Kidney epithelial cell (primary cell): ENCODE measurements at regions not wholly inside any gene's neighbourhood (a gene's known extent, or its start where the extent isn't known, plus 50 kb on each side); places are given as distances from the start of the nearest gene placed in this dataset.

Experiments used
- DNase-seq: peaks from one replicate; pipeline ENCODE4 v3.0.0-alpha.2; 2010; ENCODE audit warnings: low read depth
- H3K27me3 ChIP-seq: 2 replicates; pipeline ENCODE4 v1.6.0; 2011; ENCODE audit warnings: low read length; ENCODE audit not compliant: control insufficient read depth, insufficient read depth
- H3K36me3 ChIP-seq: 2 replicates; pipeline ENCODE4 v1.5.1; 2011; ENCODE audit warnings: low read length; ENCODE audit not compliant: control insufficient read depth, insufficient read depth
- H3K4me3 ChIP-seq: 2 replicates; pipeline ENCODE4 v1.5.1; 2011; ENCODE audit warnings: low read depth, mild to moderate bottlenecking, control low read depth, low read length
- CTCF ChIP-seq: IDR thresholded peaks from 2 replicates; pipeline ENCODE4 v1.5.1; 2011; ENCODE audit warnings: mild to moderate bottlenecking, moderate library complexity, low read length, control low read depth, inconsistent platforms; ENCODE audit not compliant: insufficient read depth, poor library complexity, severe bottlenecking

- TF ChIP-seq CTCF: no peak
- Histone ChIP-seq H3K27me3 (no peaks in the 10 kb centered on the region), H3K36me3 (no peaks in the 10 kb centered on the region), H3K4me3 (no peak overlapping the region)
- DNase-seq: no peak
Observed at GRCh38 chr1:229947968-229948367, 119.1 kb upstream of the GALNT2 start.

DNA sequence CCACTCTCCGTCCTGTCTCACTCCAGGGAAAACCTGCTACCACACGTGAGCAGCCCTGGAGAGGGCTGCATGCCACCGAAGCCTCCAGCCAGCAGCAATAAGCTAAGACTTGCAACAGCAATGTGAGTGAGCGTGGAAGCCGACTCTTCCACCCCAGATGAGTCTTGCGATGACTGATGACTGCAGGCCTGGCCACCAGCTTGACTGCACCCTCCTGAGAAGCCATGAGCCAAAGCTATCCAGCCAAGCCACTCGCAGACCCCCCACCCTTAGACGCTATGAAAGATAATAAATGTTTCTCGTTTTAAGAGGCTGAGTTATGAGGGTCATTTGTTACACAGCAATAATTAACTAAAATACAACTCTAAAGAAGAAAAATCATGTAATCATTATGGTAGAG, 118.6 kb upstream of the GALNT2 start:
- H3K36me3 ChIP-seq: no peaks in the 10 kb centered on the region
- DNase-seq: no peak
- TF ChIP-seq CTCF: no peak

DNA sequence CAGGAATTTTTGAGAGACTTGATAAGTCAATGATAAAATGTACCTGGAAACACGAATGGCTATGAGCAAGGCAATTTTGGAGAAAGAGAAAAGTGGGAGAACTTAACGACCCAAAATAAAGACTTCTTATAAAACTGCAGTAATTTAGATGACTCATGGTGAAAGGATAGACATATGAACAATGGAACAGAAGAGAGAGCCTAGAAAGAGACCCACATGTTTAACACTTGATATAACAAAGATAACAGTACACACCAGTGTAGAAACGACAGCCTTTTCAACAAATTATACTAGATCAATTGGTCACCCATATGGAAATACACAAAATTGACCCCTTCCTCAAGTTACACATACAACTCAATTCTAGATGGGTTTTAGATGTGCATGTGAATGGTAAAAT, 117.5 kb upstream of the GALNT2 start:
- no peak for DNase-seq
- no peak for TF ChIP-seq CTCF
- no peaks in the 10 kb centered on the region for H3K36me3 ChIP-seq
- H3K4me3 ChIP-seq: no peak overlapping the region
- no peaks in the 10 kb centered on the region for H3K27me3 ChIP-seq

More for the DNA sequence above, 118.6 kb upstream of the GALNT2 start:
- Histone ChIP-seq H3K4me3 (no peak overlapping the region), H3K27me3 (no peaks in the 10 kb centered on the region)

DNA sequence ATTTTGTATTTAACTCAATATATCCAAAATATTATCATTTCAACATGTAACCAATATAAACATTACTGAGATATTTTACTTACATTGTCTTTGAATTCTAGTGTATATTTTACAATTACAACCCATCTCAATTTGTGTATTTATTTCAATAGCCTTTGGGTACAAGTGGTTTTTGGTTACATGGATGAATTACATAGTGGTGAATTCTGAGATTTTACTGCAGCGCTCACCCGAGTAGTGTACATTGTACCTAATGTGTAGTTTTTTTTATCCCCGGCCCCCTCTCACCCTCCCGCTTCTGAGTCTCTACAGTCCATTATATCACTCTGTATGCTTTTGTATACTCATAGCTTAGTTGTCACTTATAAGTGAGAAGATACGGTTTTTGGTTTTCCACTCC, 117.0 kb upstream of the GALNT2 start:
- DNase-seq: no peak
- Histone ChIP-seq H3K36me3 (no peaks in the 10 kb centered on the region), H3K4me3 (no peak overlapping the region), H3K27me3 (no peaks in the 10 kb centered on the region)
- TF ChIP-seq CTCF: no peak

DNA sequence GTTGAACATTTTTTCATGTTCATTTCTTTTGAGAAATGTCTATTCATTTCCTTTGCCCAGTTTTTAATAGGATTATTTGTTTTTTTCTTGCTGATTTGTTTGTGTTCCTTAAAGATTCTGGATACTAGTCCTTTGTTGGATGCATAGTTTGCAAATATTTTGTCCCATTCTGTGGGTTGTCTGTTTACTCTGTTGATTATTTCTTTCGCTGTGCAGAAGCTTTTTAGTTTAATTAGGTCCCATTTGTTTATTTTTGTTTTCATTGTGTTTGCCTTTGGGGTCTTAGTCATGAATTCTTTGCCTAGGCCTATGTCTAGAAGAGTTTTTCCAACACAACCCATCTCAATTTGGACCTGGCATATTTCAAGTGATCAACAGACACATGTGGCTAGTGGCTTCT, 116.1 kb upstream of the GALNT2 start:
- TF ChIP-seq CTCF: no peak
- H3K27me3 ChIP-seq: no peaks in the 10 kb centered on the region

DNA sequence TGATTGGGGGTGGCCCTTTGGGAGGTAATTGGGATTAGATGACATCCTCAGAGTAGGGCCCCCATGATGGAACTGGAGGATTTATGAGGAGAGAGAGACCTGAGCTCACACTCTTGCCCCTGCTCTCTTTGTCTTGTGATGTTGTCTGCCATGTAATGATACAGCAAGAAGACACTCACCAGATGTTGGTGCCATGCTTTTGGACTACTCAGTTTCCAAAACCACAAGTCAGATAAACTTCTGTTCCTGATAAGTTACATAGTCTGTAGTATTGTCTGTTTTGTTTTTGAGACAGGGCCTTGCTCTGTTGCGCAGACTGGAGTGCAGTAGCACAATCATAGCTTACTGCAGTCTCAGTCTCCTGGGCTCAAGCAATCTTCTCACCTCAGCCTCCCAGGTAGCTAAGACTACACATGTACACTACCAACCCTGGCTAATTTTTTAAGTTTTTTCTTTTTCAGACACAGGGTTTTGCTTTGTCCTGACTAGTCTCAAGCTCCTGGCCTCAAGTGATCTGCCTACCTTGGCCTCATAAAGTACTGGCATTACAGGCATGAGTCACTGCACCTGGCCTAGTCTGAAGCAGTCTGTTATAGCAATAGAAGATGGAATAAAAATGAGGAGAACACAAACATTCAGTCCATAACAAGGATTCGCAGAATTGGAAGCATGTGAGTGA, 115.0 kb upstream of the GALNT2 start:
- Histone ChIP-seq H3K4me3 (no peak overlapping the region), H3K36me3 (no peaks in the 10 kb centered on the region), H3K27me3 (no peaks in the 10 kb centered on the region)
- no peak for TF ChIP-seq CTCF
- DNase-seq: no peak

More for the DNA sequence above, 116.1 kb upstream of the GALNT2 start:
- DNase-seq: no peak
- Histone ChIP-seq H3K36me3 (no peaks in the 10 kb centered on the region), H3K4me3 (no peak overlapping the region)
